ENCODE measurements at regions not wholly inside any gene's neighbourhood (a gene's known extent, or its start where the extent isn't known, plus 50 kb on each side); places are given as distances from the start of the nearest gene placed in this dataset.

DNA sequence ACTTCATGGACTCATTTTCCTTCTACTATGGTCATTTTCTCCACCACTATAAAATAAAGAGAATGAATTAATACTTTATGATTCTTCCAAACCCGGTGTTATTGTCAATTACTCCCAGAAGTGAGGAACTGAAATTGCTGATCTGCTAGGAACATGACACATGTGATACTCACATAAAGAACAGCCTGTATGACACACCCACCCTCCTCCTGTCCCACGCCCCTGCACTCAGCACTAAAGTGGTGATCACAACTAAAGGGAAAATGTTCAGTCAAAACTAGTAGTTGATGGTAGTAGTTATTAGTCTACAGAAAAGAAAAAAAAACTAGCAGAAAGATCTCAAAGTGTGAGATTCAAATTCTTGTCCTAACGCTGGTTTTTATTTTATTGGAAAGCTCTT lies 1508.3 kb downstream of the RAPGEF2 start:
- TF ChIP-seq ZNF274 (CRISPR knock-in tag; IDR thresholded peaks at IDR 0.05) (no peak), TOE1 (CRISPR knock-in tag; IDR thresholded peaks at IDR 0.05) (no peak), ZNF350 (CRISPR knock-in tag; IDR thresholded peaks at IDR 0.05; ENCODE audit: borderline replicate concordance, low read depth) (no peak), JUNB (CRISPR knock-in tag; IDR thresholded peaks at IDR 0.05; ENCODE audit: borderline replicate concordance) (no peak), PCBP1 (IDR thresholded peaks at IDR 0.05; ENCODE audit: borderline replicate concordance, low read depth, low read length) (no peak), ZNF558 (CRISPR knock-in tag; IDR thresholded peaks at IDR 0.05; ENCODE audit: borderline replicate concordance) (no peak), TP53 (CRISPR knock-in tag; conservative IDR thresholded peaks at IDR 0.05) (no peak)
- TF ChIP-seq, protein P1, sequence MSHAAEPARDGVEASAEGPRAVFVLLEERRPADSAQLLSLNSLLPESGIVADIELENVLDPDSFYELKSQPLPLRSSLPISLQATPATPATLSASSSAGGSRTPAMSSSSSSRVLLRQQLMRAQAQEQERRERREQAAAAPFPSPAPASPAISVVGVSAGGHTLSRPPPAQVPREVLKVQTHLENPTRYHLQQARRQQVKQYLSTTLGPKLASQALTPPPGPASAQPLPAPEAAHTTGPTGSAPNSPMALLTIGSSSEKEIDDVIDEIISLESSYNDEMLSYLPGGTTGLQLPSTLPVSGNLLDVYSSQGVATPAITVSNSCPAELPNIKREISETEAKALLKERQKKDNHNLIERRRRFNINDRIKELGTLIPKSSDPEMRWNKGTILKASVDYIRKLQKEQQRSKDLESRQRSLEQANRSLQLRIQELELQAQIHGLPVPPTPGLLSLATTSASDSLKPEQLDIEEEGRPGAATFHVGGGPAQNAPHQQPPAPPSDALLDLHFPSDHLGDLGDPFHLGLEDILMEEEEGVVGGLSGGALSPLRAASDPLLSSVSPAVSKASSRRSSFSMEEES (CRISPR knock-in tag; IDR thresholded peaks at IDR 0.05) = no peak
- TF ChIP-seq, protein P2, sequence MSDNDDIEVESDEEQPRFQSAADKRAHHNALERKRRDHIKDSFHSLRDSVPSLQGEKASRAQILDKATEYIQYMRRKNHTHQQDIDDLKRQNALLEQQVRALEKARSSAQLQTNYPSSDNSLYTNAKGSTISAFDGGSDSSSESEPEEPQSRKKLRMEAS (IDR thresholded peaks at IDR 0.05) = no peak
- TF ChIP-seq, protein P3, sequence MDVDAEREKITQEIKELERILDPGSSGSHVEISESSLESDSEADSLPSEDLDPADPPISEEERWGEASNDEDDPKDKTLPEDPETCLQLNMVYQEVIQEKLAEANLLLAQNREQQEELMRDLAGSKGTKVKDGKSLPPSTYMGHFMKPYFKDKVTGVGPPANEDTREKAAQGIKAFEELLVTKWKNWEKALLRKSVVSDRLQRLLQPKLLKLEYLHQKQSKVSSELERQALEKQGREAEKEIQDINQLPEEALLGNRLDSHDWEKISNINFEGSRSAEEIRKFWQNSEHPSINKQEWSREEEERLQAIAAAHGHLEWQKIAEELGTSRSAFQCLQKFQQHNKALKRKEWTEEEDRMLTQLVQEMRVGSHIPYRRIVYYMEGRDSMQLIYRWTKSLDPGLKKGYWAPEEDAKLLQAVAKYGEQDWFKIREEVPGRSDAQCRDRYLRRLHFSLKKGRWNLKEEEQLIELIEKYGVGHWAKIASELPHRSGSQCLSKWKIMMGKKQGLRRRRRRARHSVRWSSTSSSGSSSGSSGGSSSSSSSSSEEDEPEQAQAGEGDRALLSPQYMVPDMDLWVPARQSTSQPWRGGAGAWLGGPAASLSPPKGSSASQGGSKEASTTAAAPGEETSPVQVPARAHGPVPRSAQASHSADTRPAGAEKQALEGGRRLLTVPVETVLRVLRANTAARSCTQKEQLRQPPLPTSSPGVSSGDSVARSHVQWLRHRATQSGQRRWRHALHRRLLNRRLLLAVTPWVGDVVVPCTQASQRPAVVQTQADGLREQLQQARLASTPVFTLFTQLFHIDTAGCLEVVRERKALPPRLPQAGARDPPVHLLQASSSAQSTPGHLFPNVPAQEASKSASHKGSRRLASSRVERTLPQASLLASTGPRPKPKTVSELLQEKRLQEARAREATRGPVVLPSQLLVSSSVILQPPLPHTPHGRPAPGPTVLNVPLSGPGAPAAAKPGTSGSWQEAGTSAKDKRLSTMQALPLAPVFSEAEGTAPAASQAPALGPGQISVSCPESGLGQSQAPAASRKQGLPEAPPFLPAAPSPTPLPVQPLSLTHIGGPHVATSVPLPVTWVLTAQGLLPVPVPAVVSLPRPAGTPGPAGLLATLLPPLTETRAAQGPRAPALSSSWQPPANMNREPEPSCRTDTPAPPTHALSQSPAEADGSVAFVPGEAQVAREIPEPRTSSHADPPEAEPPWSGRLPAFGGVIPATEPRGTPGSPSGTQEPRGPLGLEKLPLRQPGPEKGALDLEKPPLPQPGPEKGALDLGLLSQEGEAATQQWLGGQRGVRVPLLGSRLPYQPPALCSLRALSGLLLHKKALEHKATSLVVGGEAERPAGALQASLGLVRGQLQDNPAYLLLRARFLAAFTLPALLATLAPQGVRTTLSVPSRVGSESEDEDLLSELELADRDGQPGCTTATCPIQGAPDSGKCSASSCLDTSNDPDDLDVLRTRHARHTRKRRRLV (CRISPR knock-in tag; IDR thresholded peaks at IDR 0.05) = no peak
